Body of pancreas (tissue), 4 donors: ENCODE measurements at regions not wholly inside any gene's neighbourhood (a gene's known extent, or its start where the extent isn't known, plus 50 kb on each side); places are given as distances from the start of the nearest gene placed in this dataset.

ENCODE experiments used
- POLR2A ChIP-seq, 3 donors: fragments of 450-650 bp; IDR thresholded peaks; one replicate each; pipeline ENCODE4 v1.6.1; 2016; ENCODE audit warnings: antibody characterized with exemption in 3 of 3, mild to moderate bottlenecking in 2 of 3
- TF ChIP-seq, protein P1 (sequence below), 7 experiments: fragments of 450-650 bp in 4 of 7; fragments of 200-600 bp in 3 of 7; sonication (generic) in 3 of 7; IDR thresholded peaks; one replicate each; pipeline ENCODE4 v1.5.1; 2016 to 2019; ENCODE audit warnings: antibody characterized with exemption in 7 of 7

DNA sequence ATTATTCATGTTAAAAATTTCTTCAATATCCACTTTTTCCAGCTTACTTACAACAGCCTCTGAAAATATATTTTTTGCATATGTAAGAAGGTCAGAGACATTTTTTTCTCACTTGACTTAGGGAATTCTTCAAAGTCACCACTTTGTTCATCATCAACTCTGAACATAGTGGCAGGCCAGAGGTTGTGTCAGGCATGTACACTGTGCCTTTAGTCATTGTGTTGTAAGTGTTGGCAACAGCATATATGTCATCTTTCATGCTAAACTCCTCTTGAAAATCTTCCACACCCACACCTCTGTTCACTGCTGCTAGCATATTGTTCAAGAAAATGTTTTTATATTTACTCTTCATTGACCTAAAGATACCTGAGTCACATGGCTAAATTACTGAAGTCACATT, 52.2 kb upstream of the ACVR1 start:
- TF ChIP-seq, protein P1, sequence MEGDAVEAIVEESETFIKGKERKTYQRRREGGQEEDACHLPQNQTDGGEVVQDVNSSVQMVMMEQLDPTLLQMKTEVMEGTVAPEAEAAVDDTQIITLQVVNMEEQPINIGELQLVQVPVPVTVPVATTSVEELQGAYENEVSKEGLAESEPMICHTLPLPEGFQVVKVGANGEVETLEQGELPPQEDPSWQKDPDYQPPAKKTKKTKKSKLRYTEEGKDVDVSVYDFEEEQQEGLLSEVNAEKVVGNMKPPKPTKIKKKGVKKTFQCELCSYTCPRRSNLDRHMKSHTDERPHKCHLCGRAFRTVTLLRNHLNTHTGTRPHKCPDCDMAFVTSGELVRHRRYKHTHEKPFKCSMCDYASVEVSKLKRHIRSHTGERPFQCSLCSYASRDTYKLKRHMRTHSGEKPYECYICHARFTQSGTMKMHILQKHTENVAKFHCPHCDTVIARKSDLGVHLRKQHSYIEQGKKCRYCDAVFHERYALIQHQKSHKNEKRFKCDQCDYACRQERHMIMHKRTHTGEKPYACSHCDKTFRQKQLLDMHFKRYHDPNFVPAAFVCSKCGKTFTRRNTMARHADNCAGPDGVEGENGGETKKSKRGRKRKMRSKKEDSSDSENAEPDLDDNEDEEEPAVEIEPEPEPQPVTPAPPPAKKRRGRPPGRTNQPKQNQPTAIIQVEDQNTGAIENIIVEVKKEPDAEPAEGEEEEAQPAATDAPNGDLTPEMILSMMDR (IDR thresholded peaks at IDR 0.05), result no peak
- no peak for TF ChIP-seq POLR2A (IDR thresholded peaks at IDR 0.05)
